ENCODE measurements at regions not wholly inside any gene's neighbourhood (a gene's known extent, or its start where the extent isn't known, plus 50 kb on each side); places are given as distances from the start of the nearest gene placed in this dataset.

DNA sequence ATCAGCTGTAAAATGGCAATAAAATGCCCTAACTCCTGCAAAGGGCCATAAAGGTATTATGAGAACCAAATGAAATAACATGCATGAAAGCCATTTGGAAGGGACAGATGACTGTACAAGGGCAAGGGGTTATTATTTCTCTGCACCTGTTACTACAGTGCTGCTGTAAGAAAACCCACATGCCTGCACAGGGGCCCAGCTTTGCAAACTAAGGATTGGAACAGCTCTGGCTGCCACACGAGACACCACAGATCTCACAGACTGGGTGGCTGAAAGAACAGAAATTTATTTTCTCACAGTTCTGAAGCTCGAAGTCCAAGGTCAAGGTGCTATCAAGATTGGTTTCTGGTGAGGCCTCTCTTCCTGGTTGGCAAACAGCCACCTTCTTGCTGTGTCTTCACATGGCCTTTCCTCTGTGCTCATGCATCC lies 409.0 kb upstream of the NRP1 start:
- TF ChIP-seq, protein P1, sequence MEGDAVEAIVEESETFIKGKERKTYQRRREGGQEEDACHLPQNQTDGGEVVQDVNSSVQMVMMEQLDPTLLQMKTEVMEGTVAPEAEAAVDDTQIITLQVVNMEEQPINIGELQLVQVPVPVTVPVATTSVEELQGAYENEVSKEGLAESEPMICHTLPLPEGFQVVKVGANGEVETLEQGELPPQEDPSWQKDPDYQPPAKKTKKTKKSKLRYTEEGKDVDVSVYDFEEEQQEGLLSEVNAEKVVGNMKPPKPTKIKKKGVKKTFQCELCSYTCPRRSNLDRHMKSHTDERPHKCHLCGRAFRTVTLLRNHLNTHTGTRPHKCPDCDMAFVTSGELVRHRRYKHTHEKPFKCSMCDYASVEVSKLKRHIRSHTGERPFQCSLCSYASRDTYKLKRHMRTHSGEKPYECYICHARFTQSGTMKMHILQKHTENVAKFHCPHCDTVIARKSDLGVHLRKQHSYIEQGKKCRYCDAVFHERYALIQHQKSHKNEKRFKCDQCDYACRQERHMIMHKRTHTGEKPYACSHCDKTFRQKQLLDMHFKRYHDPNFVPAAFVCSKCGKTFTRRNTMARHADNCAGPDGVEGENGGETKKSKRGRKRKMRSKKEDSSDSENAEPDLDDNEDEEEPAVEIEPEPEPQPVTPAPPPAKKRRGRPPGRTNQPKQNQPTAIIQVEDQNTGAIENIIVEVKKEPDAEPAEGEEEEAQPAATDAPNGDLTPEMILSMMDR (IDR thresholded peaks at IDR 0.05; ENCODE audit: low read depth, low read length, poor library complexity, severe bottlenecking), result no peak
- no peak for TF ChIP-seq EZH2phosphoT487 (IDR thresholded peaks at IDR 0.05; ENCODE audit: borderline replicate concordance, low read length)
- Histone ChIP-seq H3K27me3 (ENCODE audit: control insufficient read depth, low read length) (no peaks in the 10 kb centered on the region), H3K4me3 (ENCODE audit: low read length) (no peak overlapping the region), H3F3A (ENCODE audit: control insufficient read depth, insufficient read depth) (no peaks in the 10 kb centered on the region), H3K9me3 (ENCODE audit: control insufficient read depth, insufficient read depth, low read length) (no peaks in the 10 kb centered on the region), H3K4me1 (ENCODE audit: control insufficient read depth, low read length) (no peaks in the 10 kb centered on the region), H4K20me1 (ENCODE audit: control insufficient read depth, insufficient read depth, low read depth, low read length) (no peaks in the 10 kb centered on the region), H3K36me3 (ENCODE audit: control insufficient read depth, low read length) (no peaks in the 10 kb centered on the region), H3K4me2 (ENCODE audit: low read length) (no peak overlapping the region), H3K79me2 (ENCODE audit: control insufficient read depth, low read length) (no peaks in the 10 kb centered on the region), H3K9me2 (replicated peaks; ENCODE audit: control insufficient read depth, low read length) (no peaks in the 10 kb centered on the region), H3K27ac (ENCODE audit: low read depth, low read length) (no peak overlapping the region)

DNA sequence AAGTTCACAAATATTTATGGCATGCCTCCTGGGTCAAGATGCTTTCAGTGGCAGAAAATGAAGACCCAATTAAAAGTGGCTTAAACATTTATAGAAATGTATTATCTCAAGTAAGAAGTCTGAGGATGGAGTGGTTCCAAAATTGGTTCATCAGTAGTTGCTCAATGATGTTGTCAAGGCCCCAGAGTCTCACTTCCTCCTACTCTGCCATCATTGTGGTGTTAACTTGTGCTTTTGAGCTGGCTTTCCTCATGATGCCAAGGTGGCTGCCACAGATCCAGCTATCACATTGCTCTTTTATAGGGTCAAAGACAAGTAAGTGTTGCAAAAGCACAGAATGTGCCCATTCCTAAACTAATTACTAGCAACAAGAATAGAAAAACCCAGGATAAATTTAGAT lies 404.6 kb upstream of the NRP1 start:
- Histone ChIP-seq H3K27me3 (ENCODE audit: control insufficient read depth, low read length) (no peaks in the 10 kb centered on the region), H3K79me2 (ENCODE audit: control insufficient read depth, low read length) (no peaks in the 10 kb centered on the region), H3K4me2 (ENCODE audit: low read length) (no peak overlapping the region), H3K27ac (ENCODE audit: low read depth, low read length) (no peak overlapping the region), H3K9me3 (ENCODE audit: control insufficient read depth, insufficient read depth, low read length) (no peaks in the 10 kb centered on the region), H3K9me2 (replicated peaks; ENCODE audit: control insufficient read depth, low read length) (no peaks in the 10 kb centered on the region), H4K20me1 (ENCODE audit: control insufficient read depth, insufficient read depth, low read depth, low read length) (no peaks in the 10 kb centered on the region), H3K4me1 (ENCODE audit: control insufficient read depth, low read length) (no peaks in the 10 kb centered on the region), H3F3A (ENCODE audit: control insufficient read depth, insufficient read depth) (no peaks in the 10 kb centered on the region), H3K4me3 (ENCODE audit: low read length) (no peak overlapping the region), H3K36me3 (ENCODE audit: control insufficient read depth, low read length) (no peaks in the 10 kb centered on the region)
- TF ChIP-seq EZH2phosphoT487 (IDR thresholded peaks at IDR 0.05; ENCODE audit: borderline replicate concordance, low read length), result no peak
- TF ChIP-seq, protein P1 (IDR thresholded peaks at IDR 0.05; ENCODE audit: low read depth, low read length, poor library complexity, severe bottlenecking), result no peak

DNA sequence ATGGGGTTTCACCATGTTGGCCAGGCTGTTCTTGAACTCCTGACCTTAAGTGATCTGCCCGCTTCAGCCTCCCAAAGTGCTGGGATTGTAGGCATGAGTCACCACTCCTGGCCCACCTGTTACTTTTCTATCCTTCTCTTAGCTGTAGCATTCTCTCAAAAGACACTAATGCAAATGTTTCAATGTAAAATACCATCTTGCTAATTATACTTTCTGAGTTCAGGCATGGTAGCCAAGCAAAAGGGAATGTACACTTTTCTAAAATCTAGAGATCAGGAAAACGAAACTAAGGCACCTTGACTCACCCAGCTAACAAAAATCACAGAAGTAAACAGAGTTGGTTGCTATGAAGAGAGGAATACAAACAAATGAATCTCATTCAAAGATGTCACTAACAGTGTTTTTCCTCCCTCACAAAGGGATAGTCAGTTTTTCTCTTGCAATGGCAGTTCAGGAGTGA lies 401.0 kb upstream of the NRP1 start:
- Histone ChIP-seq H3K36me3 (ENCODE audit: control insufficient read depth, low read length) (no peaks in the 10 kb centered on the region), H3K27ac (ENCODE audit: low read depth, low read length) (no peak overlapping the region), H3K9me2 (replicated peaks; ENCODE audit: control insufficient read depth, low read length) (no peaks in the 10 kb centered on the region), H3K27me3 (ENCODE audit: control insufficient read depth, low read length) (no peaks in the 10 kb centered on the region), H3K4me1 (ENCODE audit: control insufficient read depth, low read length) (no peaks in the 10 kb centered on the region), H3F3A (ENCODE audit: control insufficient read depth, insufficient read depth) (no peaks in the 10 kb centered on the region), H3K79me2 (ENCODE audit: control insufficient read depth, low read length) (no peaks in the 10 kb centered on the region), H3K4me2 (ENCODE audit: low read length) (no peak overlapping the region), H3K9me3 (ENCODE audit: control insufficient read depth, insufficient read depth, low read length) (no peaks in the 10 kb centered on the region), H4K20me1 (ENCODE audit: control insufficient read depth, insufficient read depth, low read depth, low read length) (no peaks in the 10 kb centered on the region), H3K4me3 (ENCODE audit: low read length) (no peak overlapping the region)
- TF ChIP-seq EZH2phosphoT487 (IDR thresholded peaks at IDR 0.05; ENCODE audit: borderline replicate concordance, low read length), result no peak
- TF ChIP-seq, protein P1 (IDR thresholded peaks at IDR 0.05; ENCODE audit: low read depth, low read length, poor library complexity, severe bottlenecking), result no peak
